VCaP (cell line): ENCODE measurements at regions not wholly inside any gene's neighbourhood (a gene's known extent, or its start where the extent isn't known, plus 50 kb on each side); places are given as distances from the start of the nearest gene placed in this dataset.

Experiments used
- H3K27ac ChIP-seq: fragments of 450-650 bp; 2 replicates; pipeline ENCODE4 v1.5.1; 2017
- CTCF ChIP-seq: fragments of 450-650 bp; conservative IDR thresholded peaks from 2 replicates; pipeline ENCODE4 v1.5.1; 2017; ENCODE audit warnings: mild to moderate bottlenecking, moderate library complexity

GRCh38 chr15:49706805-49707204 is 86.0 kb downstream of the DTWD1 start:
- no peak overlapping the region for H3K27ac ChIP-seq
- TF ChIP-seq CTCF: no peak

GRCh38 chr15:49707598-49707997 is 86.8 kb downstream of the DTWD1 start:
- no peak overlapping the region for H3K27ac ChIP-seq
- no peak for TF ChIP-seq CTCF

- H3K27ac ChIP-seq: no peak overlapping the region
- no peak for TF ChIP-seq CTCF
Observed at GRCh38 chr15:49709646-49710214, 88.9 kb downstream of the DTWD1 start.

GRCh38 chr15:49712162-49712561 is 91.3 kb downstream of the DTWD1 start:
- TF ChIP-seq CTCF: no peak

GRCh38 chr15:49712846-49713450 is 92.1 kb downstream of the DTWD1 start:
- no peak for TF ChIP-seq CTCF
- H3K27ac ChIP-seq: no peak overlapping the region

More at GRCh38 chr15:49712162-49712561, 91.3 kb downstream of the DTWD1 start:
- no peak overlapping the region for H3K27ac ChIP-seq

GRCh38 chr15:49715211-49715610 is 94.4 kb downstream of the DTWD1 start:
- no peak overlapping the region for H3K27ac ChIP-seq
- TF ChIP-seq CTCF: no peak

- no peak for TF ChIP-seq CTCF
- H3K27ac ChIP-seq: no peak overlapping the region
Observed at GRCh38 chr15:49715701-49716100, 94.9 kb downstream of the DTWD1 start.
